GM21723 (cell line): ENCODE measurements at regions not wholly inside any gene's neighbourhood (a gene's known extent, or its start where the extent isn't known, plus 50 kb on each side); places are given as distances from the start of the nearest gene placed in this dataset.

Experiments
- ATAC-seq: cut with Tn5 transposase; IDR thresholded peaks from one replicate; pipeline ENCODE4 v1.9.1; 2021; ENCODE audit warnings: mild to moderate bottlenecking, moderate library complexity; ENCODE audit not compliant: unreplicated experiment

GRCh38 chr6:165830761-165831160 lies 167.7 kb upstream of the PDE10A start:
- ATAC-seq: no peak

GRCh38 chr6:165829376-165829775 lies 166.3 kb upstream of the PDE10A start:
- ATAC-seq: no peak

GRCh38 chr6:165827190-165827518 lies 164.1 kb upstream of the PDE10A start:
- ATAC-seq: no peak

GRCh38 chr6:165826487-165827189 lies 163.6 kb upstream of the PDE10A start:
- no peak for ATAC-seq

GRCh38 chr6:165825256-165825815 lies 162.3 kb upstream of the PDE10A start:
- no peak for ATAC-seq

- ATAC-seq: no peak
Observed at GRCh38 chr6:165823609-165824326, 160.7 kb upstream of the PDE10A start.

- ATAC-seq: no peak
Observed at GRCh38 chr6:165822501-165822900, 159.5 kb upstream of the PDE10A start.

- no peak for ATAC-seq
Observed at GRCh38 chr6:165821754-165822153, 158.7 kb upstream of the PDE10A start.

GRCh38 chr6:165820934-165821333 lies 157.9 kb upstream of the PDE10A start:
- ATAC-seq: no peak

GRCh38 chr6:165820407-165820806 lies 157.4 kb upstream of the PDE10A start:
- ATAC-seq: no peak

- no peak for ATAC-seq
Observed at GRCh38 chr6:165819394-165819793, 156.4 kb upstream of the PDE10A start.

- ATAC-seq: no peak
Observed at GRCh38 chr6:165818200-165818599, 155.2 kb upstream of the PDE10A start.

GRCh38 chr6:165817771-165818170 lies 154.7 kb upstream of the PDE10A start:
- no peak for ATAC-seq

GRCh38 chr6:165817148-165817547 lies 154.1 kb upstream of the PDE10A start:
- ATAC-seq: no peak

GRCh38 chr6:165814679-165815078 lies 151.6 kb upstream of the PDE10A start:
- no peak for ATAC-seq

- no peak for ATAC-seq
Observed at GRCh38 chr6:165811512-165811911, 148.5 kb upstream of the PDE10A start.

GRCh38 chr6:165808021-165808420 lies 145.0 kb upstream of the PDE10A start:
- no peak for ATAC-seq

- no peak for ATAC-seq
Observed at GRCh38 chr6:165807249-165807960, 144.4 kb upstream of the PDE10A start.

GRCh38 chr6:165806126-165806810 lies 143.2 kb upstream of the PDE10A start:
- ATAC-seq: no peak

GRCh38 chr6:165805636-165806035 lies 142.6 kb upstream of the PDE10A start:
- no peak for ATAC-seq

- no peak for ATAC-seq
Observed at GRCh38 chr6:165805067-165805555, 142.1 kb upstream of the PDE10A start.
